HCT116 (cell line): ENCODE measurements at regions not wholly inside any gene's neighbourhood (a gene's known extent, or its start where the extent isn't known, plus 50 kb on each side); places are given as distances from the start of the nearest gene placed in this dataset.

Source experiments
- ATF3 ChIP-seq: IDR thresholded peaks from 2 replicates; pipeline ENCODE4 v1.6.1; 2012
- CTCF ChIP-seq, 3 experiments: fragments of 200-600 bp in 1 of 3; sonication (generic) in 1 of 3; IDR thresholded peaks in 2 of 3; conservative IDR thresholded peaks in 1 of 3; 2 replicates each; pipeline ENCODE4 v1.5.1; 2012 to 2017; ENCODE audit warnings: low read depth in 2 of 3, low read length in 2 of 3, antibody characterized with exemption in 1 of 3, borderline replicate concordance in 1 of 3, control low read depth in 1 of 3, mild to moderate bottlenecking in 1 of 3, mixed read lengths in 1 of 3, mixed run types in 1 of 3, moderate library complexity in 1 of 3; ENCODE audit not compliant: insufficient read depth in 1 of 3
- EGR1 ChIP-seq: IDR thresholded peaks from 2 replicates; pipeline ENCODE4 v1.6.1; 2012; ENCODE audit warnings: low read depth
- EZH2 ChIP-seq: fragments of 200-600 bp; sonication (generic); IDR thresholded peaks from 2 replicates; pipeline ENCODE4 v1.6.1; 2017; ENCODE audit warnings: antibody characterized with exemption, mixed run types
- EZH2phosphoT487 ChIP-seq: fragments of 200-600 bp; IDR thresholded peaks from 2 replicates; pipeline ENCODE4 v1.6.1; 2018; ENCODE audit warnings: antibody characterized with exemption, borderline replicate concordance
- FOSL1 ChIP-seq: IDR thresholded peaks from 2 replicates; pipeline ENCODE4 v1.6.1; 2012; ENCODE audit warnings: low read depth
- JUND ChIP-seq: IDR thresholded peaks from 2 replicates; pipeline ENCODE4 v1.6.1; 2012
- MAX ChIP-seq: IDR thresholded peaks from 2 replicates; pipeline ENCODE4 v1.6.1; 2012
- POLR2A ChIP-seq: IDR thresholded peaks from 2 replicates; pipeline ENCODE4 v1.7.0; 2011; ENCODE audit warnings: borderline replicate concordance; ENCODE audit not compliant: insufficient read depth, insufficient read length; ENCODE audit errors: extremely low read depth
- POLR2AphosphoS5 ChIP-seq: IDR thresholded peaks from 2 replicates; pipeline ENCODE4 v1.6.1; 2011; ENCODE audit warnings: mild to moderate bottlenecking, low read depth, low read length, moderate library complexity
- RAD21 ChIP-seq: IDR thresholded peaks from 2 replicates; pipeline ENCODE4 v1.6.1; 2012; ENCODE audit warnings: low read depth, mild to moderate bottlenecking
- REST ChIP-seq: IDR thresholded peaks from 2 replicates; pipeline ENCODE4 v1.6.1; 2012; ENCODE audit warnings: low read depth
- SIN3A ChIP-seq: IDR thresholded peaks from 2 replicates; pipeline ENCODE4 v1.6.1; 2012; ENCODE audit warnings: low read depth
- YY1 ChIP-seq: IDR thresholded peaks from 2 replicates; pipeline ENCODE4 v1.6.1; 2011; ENCODE audit warnings: low read length, low read depth, moderate library complexity, mild to moderate bottlenecking; ENCODE audit not compliant: insufficient replicate concordance; ENCODE audit errors: extremely low read depth

GRCh38 chr1:55416164-55416842 lies 201.1 kb upstream of the USP24 start:
- TF ChIP-seq SIN3A (no peak), FOSL1 (no peak), POLR2A (no peak), JUND (no peak), REST (no peak), CTCF (IDR thresholded peaks at IDR 0.05 in 2 of 3, conservative IDR thresholded peaks at IDR 0.05 in 1 of 3; ENCODE audit: borderline replicate concordance in 1 of 3, insufficient read depth in 1 of 3, low read depth in 2 of 3, low read length in 2 of 3) (no peak), EZH2phosphoT487 (no peak), MAX (no peak), EZH2 (no peak), RAD21 (no peak), YY1 (no peak), POLR2AphosphoS5 (no peak), EGR1 (no peak), ATF3 (no peak)
